Sigmoid colon (tissue), 4 donors: ENCODE measurements at regions not wholly inside any gene's neighbourhood (a gene's known extent, or its start where the extent isn't known, plus 50 kb on each side); places are given as distances from the start of the nearest gene placed in this dataset.

ENCODE experiments used
- CTCF ChIP-seq, 4 experiments: fragments of 450-650 bp in 3 of 4; fragments of 200-600 bp in 1 of 4; IDR thresholded peaks; one replicate each; pipeline ENCODE4 v1.5.1; 2016 to 2019; ENCODE audit warnings: antibody characterized with exemption in 4 of 4, mild to moderate bottlenecking in 3 of 4, moderate library complexity in 2 of 4
- POLR2A ChIP-seq, 2 donors: fragments of 450-650 bp; IDR thresholded peaks; one replicate each; pipeline ENCODE4 v1.6.1; 2016; ENCODE audit warnings: antibody characterized with exemption in 2 of 2, mild to moderate bottlenecking in 2 of 2, moderate library complexity in 2 of 2
- POLR2AphosphoS5 ChIP-seq, 4 donors: sonication (generic); formaldehyde crosslinking; IDR thresholded peaks; one replicate each; pipeline ENCODE4 v1.6.1; 2017; ENCODE audit warnings: antibody characterized with exemption in 4 of 4

GRCh38 chr3:39748763-39749162 is 60.6 kb upstream of the MYRIP start:
- TF ChIP-seq POLR2A (IDR thresholded peaks at IDR 0.05) = no peak
- TF ChIP-seq CTCF (IDR thresholded peaks at IDR 0.05) = no peak
- TF ChIP-seq POLR2AphosphoS5 (IDR thresholded peaks at IDR 0.05) = no peak
